ENCODE measurements at regions not wholly inside any gene's neighbourhood (a gene's known extent, or its start where the extent isn't known, plus 50 kb on each side); places are given as distances from the start of the nearest gene placed in this dataset.
"Not testable (repeated sequence)": the region's sequence is repeated elsewhere in the genome, so short reads cannot be mapped to it uniquely, and the experiment has no call there.

DNA sequence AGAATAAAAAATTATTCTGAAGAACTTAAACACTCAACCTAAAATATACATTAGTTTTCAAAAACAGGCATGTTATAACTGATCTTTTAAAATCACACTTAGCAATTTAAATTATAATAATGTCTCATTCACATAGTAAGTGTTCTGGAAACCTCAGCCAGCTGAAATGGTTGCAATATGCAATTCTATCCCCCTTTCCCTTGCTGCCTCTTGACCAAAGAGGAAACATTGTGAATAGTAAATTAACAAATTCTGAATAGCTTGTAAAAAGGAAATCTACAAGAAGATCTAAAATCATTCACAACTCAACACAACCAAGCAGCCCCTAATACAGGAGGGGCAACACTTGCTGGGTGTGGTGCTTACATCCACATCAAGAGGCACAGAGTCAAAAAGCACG is 431.9 kb downstream of the BCAT1 start:
- Histone ChIP-seq H3K27ac (no peak overlapping the region), H3K36me3 (no peaks in the 10 kb centered on the region), H3K4me3 (ENCODE audit: low read depth in 1 of 2, low read length in 1 of 2) (no peak overlapping the region), H3K27me3 (no peaks in the 10 kb centered on the region), H3K4me1 (ENCODE audit: control insufficient read depth in 1 of 2, insufficient read depth in 1 of 2, low read depth in 1 of 2, low read length in 1 of 2) (no peaks in the 10 kb centered on the region), H3K9me3 (no peaks in the 10 kb centered on the region)
- TF ChIP-seq, protein P1, sequence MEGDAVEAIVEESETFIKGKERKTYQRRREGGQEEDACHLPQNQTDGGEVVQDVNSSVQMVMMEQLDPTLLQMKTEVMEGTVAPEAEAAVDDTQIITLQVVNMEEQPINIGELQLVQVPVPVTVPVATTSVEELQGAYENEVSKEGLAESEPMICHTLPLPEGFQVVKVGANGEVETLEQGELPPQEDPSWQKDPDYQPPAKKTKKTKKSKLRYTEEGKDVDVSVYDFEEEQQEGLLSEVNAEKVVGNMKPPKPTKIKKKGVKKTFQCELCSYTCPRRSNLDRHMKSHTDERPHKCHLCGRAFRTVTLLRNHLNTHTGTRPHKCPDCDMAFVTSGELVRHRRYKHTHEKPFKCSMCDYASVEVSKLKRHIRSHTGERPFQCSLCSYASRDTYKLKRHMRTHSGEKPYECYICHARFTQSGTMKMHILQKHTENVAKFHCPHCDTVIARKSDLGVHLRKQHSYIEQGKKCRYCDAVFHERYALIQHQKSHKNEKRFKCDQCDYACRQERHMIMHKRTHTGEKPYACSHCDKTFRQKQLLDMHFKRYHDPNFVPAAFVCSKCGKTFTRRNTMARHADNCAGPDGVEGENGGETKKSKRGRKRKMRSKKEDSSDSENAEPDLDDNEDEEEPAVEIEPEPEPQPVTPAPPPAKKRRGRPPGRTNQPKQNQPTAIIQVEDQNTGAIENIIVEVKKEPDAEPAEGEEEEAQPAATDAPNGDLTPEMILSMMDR (IDR thresholded peaks at IDR 0.05), result no peak

DNA sequence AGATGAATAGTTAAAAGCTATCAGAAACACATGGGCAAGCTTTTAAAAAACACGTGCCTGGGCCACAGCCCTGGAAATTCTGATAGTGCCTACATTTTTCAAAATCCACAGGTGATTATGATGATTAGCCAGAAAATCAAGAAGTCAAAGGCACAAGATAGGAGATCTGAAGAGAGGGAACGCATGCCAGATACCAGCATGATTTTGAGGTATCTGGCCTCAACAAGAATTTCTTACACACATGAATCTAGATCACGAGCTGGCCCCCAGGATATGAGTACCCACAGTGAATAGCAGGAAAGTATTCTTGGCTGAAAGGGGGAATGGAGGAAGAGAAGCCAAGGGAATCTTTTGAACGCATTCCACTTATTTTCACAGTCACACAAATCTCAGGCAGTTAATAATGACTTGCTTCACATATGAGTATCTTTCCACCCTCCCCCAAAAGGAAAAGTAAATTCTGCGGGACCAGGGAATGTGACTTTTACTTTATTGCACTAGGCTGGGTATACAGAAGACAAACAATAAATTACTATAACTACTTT is 438.2 kb downstream of the BCAT1 start:
- no peaks in the 10 kb centered on the region for H3K36me3 ChIP-seq
- no peaks in the 10 kb centered on the region for H3K9me3 ChIP-seq
- H3K4me1 ChIP-seq (ENCODE audit: control insufficient read depth in 1 of 2, insufficient read depth in 1 of 2, low read depth in 1 of 2, low read length in 1 of 2), result no peaks in the 10 kb centered on the region
- TF ChIP-seq, protein P1 (IDR thresholded peaks at IDR 0.05), result no peak
- no peaks in the 10 kb centered on the region for H3K27me3 ChIP-seq
- no peak overlapping the region for H3K27ac ChIP-seq
- no peak overlapping the region for H3K4me3 ChIP-seq (ENCODE audit: low read depth in 1 of 2, low read length in 1 of 2)

DNA sequence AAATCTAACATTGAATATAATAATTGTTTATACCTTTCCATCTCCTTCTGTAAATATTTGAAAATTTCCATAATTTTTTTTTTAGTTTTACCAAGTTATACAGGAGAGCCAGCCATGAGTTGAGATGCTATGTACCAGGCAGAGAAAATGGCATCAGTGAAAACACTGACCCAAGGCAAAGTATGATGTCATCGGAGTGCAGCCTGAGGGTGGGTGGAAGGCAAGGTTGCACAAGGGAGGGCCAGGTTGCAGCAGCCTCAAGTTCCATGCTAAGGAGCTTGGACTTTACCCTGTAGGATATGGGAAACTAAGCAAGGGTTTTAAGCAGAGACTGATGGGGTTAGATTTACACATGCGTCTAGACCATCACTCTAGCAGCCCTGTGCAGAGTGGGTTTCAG is 441.1 kb downstream of the BCAT1 start:
- no peak overlapping the region for H3K4me3 ChIP-seq (ENCODE audit: low read depth in 1 of 2, low read length in 1 of 2)
- TF ChIP-seq, protein P1 (IDR thresholded peaks at IDR 0.05), result no peak
- no peaks in the 10 kb centered on the region for H3K36me3 ChIP-seq
- no peak overlapping the region for H3K27ac ChIP-seq
- H3K27me3 ChIP-seq, result no peaks in the 10 kb centered on the region
- H3K9me3 ChIP-seq, result no peaks in the 10 kb centered on the region
- no peaks in the 10 kb centered on the region for H3K4me1 ChIP-seq (ENCODE audit: control insufficient read depth in 1 of 2, insufficient read depth in 1 of 2, low read depth in 1 of 2, low read length in 1 of 2)

DNA sequence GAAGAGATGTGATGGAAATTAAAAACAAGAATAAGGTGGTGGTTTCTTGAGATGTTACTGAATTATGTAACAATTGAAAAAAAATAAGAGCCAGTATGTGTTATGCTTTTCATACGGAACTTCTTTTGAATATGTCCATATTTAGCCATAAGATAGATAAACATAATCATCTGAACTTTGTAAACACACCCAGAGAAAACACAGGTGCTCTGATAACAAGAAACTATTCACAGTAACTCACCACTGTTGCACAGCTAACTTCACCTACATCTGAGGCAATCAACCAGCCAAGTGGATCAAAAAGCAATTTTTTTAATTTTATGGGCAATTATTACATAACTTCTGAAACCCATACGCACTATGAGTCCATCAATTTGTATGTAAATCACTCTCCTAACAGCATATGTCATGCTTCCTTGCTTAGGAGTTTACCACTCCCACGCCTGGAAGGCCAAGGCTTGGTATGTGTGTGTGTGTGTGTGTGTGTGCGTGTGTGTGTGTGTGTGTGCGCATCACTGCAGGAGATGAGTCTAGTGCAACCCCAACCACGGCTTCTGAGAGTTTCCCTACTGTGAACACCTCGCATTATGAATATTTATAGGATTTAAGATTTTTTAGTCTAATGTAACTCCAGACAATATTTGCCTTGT is 443.4 kb downstream of the BCAT1 start:
- Histone ChIP-seq H3K4me1 (ENCODE audit: control insufficient read depth in 1 of 2, insufficient read depth in 1 of 2, low read depth in 1 of 2, low read length in 1 of 2) (no peaks in the 10 kb centered on the region), H3K9me3 (no peaks in the 10 kb centered on the region), H3K27ac (no peak overlapping the region), H3K4me3 (ENCODE audit: low read depth in 1 of 2, low read length in 1 of 2) (no peak overlapping the region), H3K36me3 (no peaks in the 10 kb centered on the region), H3K27me3 (no peaks in the 10 kb centered on the region)
- TF ChIP-seq, protein P1 (IDR thresholded peaks at IDR 0.05), result no peak

DNA sequence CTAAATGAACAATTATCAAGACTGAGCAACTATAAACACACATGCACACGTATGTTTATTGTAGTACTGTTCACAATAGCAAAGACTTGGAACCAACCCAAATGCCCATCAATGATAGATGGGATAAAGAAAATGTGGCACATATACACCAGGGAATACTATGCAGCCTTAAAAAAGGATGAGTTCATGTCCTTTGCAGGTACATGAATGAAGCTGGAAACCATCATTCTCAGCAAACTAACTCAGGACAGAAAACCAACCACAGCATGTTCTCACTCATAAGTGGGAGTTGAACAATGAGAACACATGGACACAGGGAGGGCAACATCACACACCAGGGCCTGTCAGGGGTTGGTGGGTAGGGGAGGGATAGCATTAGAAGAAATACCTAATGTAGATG is 445.4 kb downstream of the BCAT1 start:
- H3K4me3 ChIP-seq (ENCODE audit: low read depth in 1 of 2, low read length in 1 of 2); H3K4me1 ChIP-seq (ENCODE audit: control insufficient read depth in 1 of 2, insufficient read depth in 1 of 2, low read depth in 1 of 2, low read length in 1 of 2); H3K27ac ChIP-seq; H3K36me3 ChIP-seq; H3K27me3 ChIP-seq; H3K9me3 ChIP-seq: not testable (repeated sequence)

DNA sequence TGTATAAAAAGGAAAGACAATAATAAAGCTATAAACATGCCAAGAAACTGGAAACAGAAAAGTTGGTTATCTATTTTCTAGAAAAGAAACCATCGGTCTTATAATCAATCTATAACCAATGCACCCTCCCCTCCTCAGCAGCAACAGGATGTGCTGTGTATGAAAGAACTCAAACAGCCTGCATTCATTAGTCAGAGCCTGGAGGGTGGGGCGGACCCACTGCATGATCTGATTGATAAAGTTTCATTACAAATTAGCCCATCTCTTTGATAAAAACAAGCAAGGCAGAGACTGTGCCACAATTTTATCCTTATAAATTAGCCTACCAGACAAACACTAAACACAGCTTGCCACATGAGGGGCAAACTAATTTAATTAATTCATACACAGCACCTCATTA is 448.1 kb downstream of the BCAT1 start:
- Histone ChIP-seq H3K27me3 (no peaks in the 10 kb centered on the region), H3K9me3 (no peaks in the 10 kb centered on the region), H3K4me3 (ENCODE audit: low read depth in 1 of 2, low read length in 1 of 2) (no peak overlapping the region), H3K36me3 (no peaks in the 10 kb centered on the region), H3K4me1 (ENCODE audit: control insufficient read depth in 1 of 2, insufficient read depth in 1 of 2, low read depth in 1 of 2, low read length in 1 of 2) (no peaks in the 10 kb centered on the region), H3K27ac (no peak overlapping the region)
- TF ChIP-seq, protein P1 (IDR thresholded peaks at IDR 0.05), result no peak
